Activated CD4-positive, alpha-beta memory T cell treated with anti-CD3 and anti-CD28 coated beads, Interleukin-2, amount 10 ng/mL, durations not matched to agents 7 days and 5 days (primary cell): ENCODE measurements at regions not wholly inside any gene's neighbourhood (a gene's known extent, or its start where the extent isn't known, plus 50 kb on each side); places are given as distances from the start of the nearest gene placed in this dataset.
"Not testable (repeated sequence)": the region's sequence is repeated elsewhere in the genome, so short reads cannot be mapped to it uniquely, and the experiment has no call there.

Experiments used
- CTCF ChIA-PET: fragments of 350-600 bp; sonication (Branson Sonifier 250); formaldehyde crosslinking; loops from one replicate; lab custom pipeline; 2021; ENCODE audit warnings: antibody characterized with exemption, inconsistent platforms; lab: Charles Lee
- POLR2A ChIA-PET: fragments of 350-600 bp; sonication (Branson Sonifier 250); formaldehyde crosslinking; loops from one replicate; lab custom pipeline; 2021; ENCODE audit warnings: antibody characterized with exemption; lab: Charles Lee
- DNase-seq: peaks from one replicate; pipeline ENCODE4 v3.0.0-alpha.2; 2020
- H3K27ac Mint-ChIP-seq: one replicate; pipeline ENCODE4 v1.8.0; 2021; ENCODE audit warnings: mild to moderate bottlenecking, mixed read lengths
- H3K27me3 Mint-ChIP-seq: one replicate; pipeline ENCODE4 v1.8.0; 2021; ENCODE audit warnings: mixed read lengths
- H3K36me3 Mint-ChIP-seq: one replicate; pipeline ENCODE4 v1.8.0; 2021; ENCODE audit warnings: low read depth, mixed read lengths
- H3K4me1 Mint-ChIP-seq: one replicate; pipeline ENCODE4 v1.8.0; 2021; ENCODE audit warnings: mixed read lengths
- H3K4me3 Mint-ChIP-seq: one replicate; pipeline ENCODE4 v1.8.0; 2021; ENCODE audit warnings: mild to moderate bottlenecking, mixed read lengths
- H3K9me3 Mint-ChIP-seq: one replicate; pipeline ENCODE4 v1.8.0; 2021; ENCODE audit warnings: mixed read lengths

DNA sequence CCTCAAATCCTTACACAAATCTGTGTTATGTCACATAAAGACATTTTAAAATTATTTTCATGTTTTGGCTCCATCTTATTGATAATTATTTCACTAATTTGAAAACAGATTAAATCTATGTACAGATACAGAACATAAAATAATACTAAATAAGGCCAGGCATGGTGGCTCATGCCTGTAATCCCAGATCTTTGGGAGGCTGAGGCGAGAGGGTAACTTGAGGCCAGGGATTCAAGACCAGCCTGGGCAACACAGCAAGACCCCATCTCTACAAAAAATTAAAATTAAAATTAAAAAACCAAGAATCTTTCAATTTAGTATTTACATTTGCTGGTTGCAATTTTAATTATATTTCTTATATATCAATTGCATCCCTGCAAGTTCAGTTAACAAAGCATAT, 246.4 kb upstream of the MKLN1 start:
- Mint-ChIP-seq H3K4me1 (peaks cover 17% of the 10 kb centered on the region), H3K27ac (no peak overlapping the region), H3K9me3 (peaks cover 3% of the 10 kb centered on the region), H3K4me3 (no peak overlapping the region), H3K27me3 (no peaks in the 10 kb centered on the region), H3K36me3 (peaks cover 45% of the 10 kb centered on the region)
- CTCF ChIA-PET: no interaction called here
- POLR2A ChIA-PET: no interaction called here
- DNase-seq: no peak

- POLR2A ChIA-PET: no interaction called here
- CTCF ChIA-PET: no interaction called here
These were observed 243.9 kb upstream of the MKLN1 start for GRCh38 chr7:131083781-131084180.

DNA sequence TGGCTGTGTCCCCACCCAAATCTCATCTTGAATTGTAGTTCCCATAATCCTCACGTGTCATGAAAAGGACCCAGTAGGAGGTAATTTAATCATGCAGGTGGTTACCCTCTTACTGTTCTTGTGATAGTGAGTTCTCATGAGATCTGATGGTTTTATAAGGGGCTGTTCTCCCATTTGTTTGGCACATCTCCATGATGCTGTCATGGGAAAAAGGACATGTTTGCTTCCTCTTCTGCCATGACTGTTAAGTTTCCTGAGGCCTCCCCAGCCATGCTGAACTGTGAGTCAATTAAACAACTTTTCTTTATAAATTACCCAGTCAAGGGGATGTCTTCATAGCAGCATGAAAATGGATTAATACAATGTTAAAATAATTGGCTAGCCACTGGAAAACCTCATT, 243.3 kb upstream of the MKLN1 start:
- CTCF ChIA-PET, DNase-seq, H3K27ac Mint-ChIP-seq, H3K27me3 Mint-ChIP-seq, H3K9me3 Mint-ChIP-seq, H3K4me3 Mint-ChIP-seq, POLR2A ChIA-PET: not testable (repeated sequence)
- peaks cover 55% of the 10 kb centered on the region for H3K36me3 Mint-ChIP-seq
- H3K4me1 Mint-ChIP-seq: peaks cover 14% of the 10 kb centered on the region

More at GRCh38 chr7:131083781-131084180, 243.9 kb upstream of the MKLN1 start:
- Mint-ChIP-seq H3K9me3 (peaks cover 3% of the 10 kb centered on the region), H3K4me1 (peaks cover 13% of the 10 kb centered on the region), H3K36me3 (peaks cover 53% of the 10 kb centered on the region), H3K4me3 (no peak overlapping the region), H3K27ac (no peak overlapping the region), H3K27me3 (no peaks in the 10 kb centered on the region)
- DNase-seq: no peak

GRCh38 chr7:131087756-131088658, 239.7 kb upstream of the MKLN1 start:
- Mint-ChIP-seq H3K4me1 (peaks cover 23% of the 10 kb centered on the region), H3K27ac (no peak overlapping the region), H3K4me3 (no peak overlapping the region), H3K36me3 (peaks cover 64% of the 10 kb centered on the region), H3K9me3 (peaks cover 3% of the 10 kb centered on the region), H3K27me3 (no peaks in the 10 kb centered on the region)
- ChIA-PET CTCF (interaction anchor here (0.7 to 1.0 kb wide), 3 partner anchors 9 to 194 kb away, joined by 3 to 5 read pairs (median 4); no protein-coding TSS in a partner anchor), POLR2A (interaction anchor here (1.2 kb wide), 1 partner anchor 15 kb away, joined by 5 read pairs; no protein-coding TSS in a partner anchor)
- no peak for DNase-seq

DNA sequence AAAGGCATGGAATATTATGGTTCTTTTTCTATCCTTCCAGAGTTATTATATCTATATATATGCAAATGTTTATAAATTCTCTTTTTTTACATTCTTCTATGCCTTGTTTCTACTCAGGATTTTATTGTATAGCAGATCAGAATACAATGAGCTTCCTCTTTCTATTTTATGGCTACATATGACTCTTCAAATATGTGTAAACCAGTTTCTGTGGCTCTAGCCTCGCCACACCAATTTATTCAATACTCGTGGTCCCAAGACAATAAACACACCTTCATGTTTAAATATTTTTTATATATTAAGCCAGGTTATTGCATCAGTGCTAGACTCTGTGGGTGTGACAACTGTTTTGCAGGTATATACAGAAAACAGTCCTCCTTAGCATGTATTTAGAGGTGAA, 237.5 kb upstream of the MKLN1 start:
- Mint-ChIP-seq H3K36me3 (peaks cover 58% of the 10 kb centered on the region), H3K9me3 (peaks cover 2% of the 10 kb centered on the region), H3K4me1 (peaks cover 25% of the 10 kb centered on the region), H3K4me3 (no peak overlapping the region), H3K27ac (no peak overlapping the region), H3K27me3 (no peaks in the 10 kb centered on the region)
- DNase-seq: no peak
- ChIA-PET POLR2A (no interaction called here), CTCF (interaction anchor here (0.7 kb wide), 1 partner anchor 9 kb away, joined by 3 read pairs; no protein-coding TSS in a partner anchor)

GRCh38 chr7:131090886-131091692, 236.6 kb upstream of the MKLN1 start:
- Mint-ChIP-seq H3K27ac (no peak overlapping the region), H3K27me3 (no peaks in the 10 kb centered on the region), H3K4me3 (no peak overlapping the region), H3K36me3 (peaks cover 53% of the 10 kb centered on the region), H3K4me1 (peaks cover 26% of the 10 kb centered on the region), H3K9me3 (no peaks in the 10 kb centered on the region)
- POLR2A ChIA-PET: interaction anchor here (1.1 kb wide), 1 partner anchor 11 kb away, joined by 3 read pairs; no protein-coding TSS in a partner anchor
- DNase-seq: no peak
- CTCF ChIA-PET: no interaction called here

DNA sequence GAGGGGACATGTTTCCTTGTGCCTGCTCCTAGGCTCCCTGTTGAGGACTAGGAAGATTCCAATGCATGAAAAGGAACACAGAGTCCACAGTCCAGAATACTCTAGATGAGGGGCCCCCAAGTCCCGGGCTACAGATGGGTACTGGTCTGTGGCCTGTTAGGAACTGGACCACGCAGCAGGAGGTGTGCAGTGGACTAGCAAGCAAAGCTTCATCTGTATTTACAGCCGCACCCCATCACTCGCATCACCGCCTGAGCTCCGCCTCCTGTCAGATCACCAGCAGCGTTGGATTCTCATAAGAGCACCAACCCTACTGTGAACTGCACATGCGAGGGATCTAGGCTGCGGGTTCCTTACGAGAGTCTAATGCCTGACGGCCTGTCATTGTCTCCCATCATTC, 233.0 kb upstream of the MKLN1 start:
- H3K27ac Mint-ChIP-seq: no peak overlapping the region
- H3K27me3 Mint-ChIP-seq: no peaks in the 10 kb centered on the region
- H3K9me3 Mint-ChIP-seq: no peaks in the 10 kb centered on the region
- POLR2A ChIA-PET: no interaction called here
- peaks cover 57% of the 10 kb centered on the region for H3K36me3 Mint-ChIP-seq
- no peak for DNase-seq
- CTCF ChIA-PET: no interaction called here
- no peak overlapping the region for H3K4me3 Mint-ChIP-seq
- peaks cover 49% of the 10 kb centered on the region for H3K4me1 Mint-ChIP-seq

DNA sequence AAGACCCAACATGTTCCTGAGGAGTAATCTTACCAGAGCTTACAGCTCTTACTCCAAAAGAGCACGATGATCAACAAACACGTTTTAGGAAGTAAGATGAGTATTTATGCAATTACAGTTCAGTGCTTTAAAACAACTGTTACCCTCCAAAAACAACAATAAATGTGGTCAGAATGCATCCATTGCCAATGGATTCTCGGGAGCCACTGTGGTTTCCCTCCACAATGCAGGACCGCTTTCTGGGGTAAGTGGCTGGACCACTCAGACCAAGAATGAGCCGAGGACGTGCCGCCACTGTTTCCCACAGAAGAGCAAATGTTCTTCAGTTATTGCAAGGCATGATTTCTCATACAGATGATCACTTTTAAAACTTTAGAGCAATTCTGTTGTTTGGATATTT, 232.3 kb upstream of the MKLN1 start:
- no peaks in the 10 kb centered on the region for H3K9me3 Mint-ChIP-seq
- H3K4me3 Mint-ChIP-seq: no peak overlapping the region
- POLR2A ChIA-PET: no interaction called here
- CTCF ChIA-PET: no interaction called here
- no peaks in the 10 kb centered on the region for H3K27me3 Mint-ChIP-seq
- no peak for DNase-seq
- peaks cover 59% of the 10 kb centered on the region for H3K36me3 Mint-ChIP-seq
- no peak overlapping the region for H3K27ac Mint-ChIP-seq
- H3K4me1 Mint-ChIP-seq: peaks cover 54% of the 10 kb centered on the region

- peaks cover 54% of the 10 kb centered on the region for H3K4me1 Mint-ChIP-seq
- peaks cover 60% of the 10 kb centered on the region for H3K36me3 Mint-ChIP-seq
- ChIA-PET CTCF (interaction anchor here (1.1 kb wide), 1 partner anchor 312 kb away, joined by 3 read pairs; no protein-coding TSS in a partner anchor), POLR2A (interaction anchor here (0.9 kb wide), 2 partner anchors 10 to 39 kb away, joined by 3 to 4 read pairs; no protein-coding TSS in a partner anchor)
- H3K9me3 Mint-ChIP-seq: no peaks in the 10 kb centered on the region
- H3K27me3 Mint-ChIP-seq: no peaks in the 10 kb centered on the region
- no peak overlapping the region for H3K27ac Mint-ChIP-seq
- no peak for DNase-seq
- no peak overlapping the region for H3K4me3 Mint-ChIP-seq
These were observed 231.3 kb upstream of the MKLN1 start for GRCh38 chr7:131096267-131096927.

GRCh38 chr7:131097662-131098376, 229.9 kb upstream of the MKLN1 start:
- ChIA-PET CTCF (interaction anchor here (1.0 to 1.1 kb wide), 3 partner anchors 10 to 310 kb away, joined by 3 to 4 read pairs (median 3); no protein-coding TSS in a partner anchor), POLR2A (interaction anchor here (0.8 kb wide), 1 partner anchor 11 kb away, joined by 3 read pairs; no protein-coding TSS in a partner anchor)
- no peak overlapping the region for H3K27ac Mint-ChIP-seq
- H3K4me1 Mint-ChIP-seq: peaks cover 60% of the 10 kb centered on the region
- no peaks in the 10 kb centered on the region for H3K27me3 Mint-ChIP-seq
- H3K4me3 Mint-ChIP-seq: no peak overlapping the region
- no peak for DNase-seq
- no peaks in the 10 kb centered on the region for H3K9me3 Mint-ChIP-seq
- peaks cover 61% of the 10 kb centered on the region for H3K36me3 Mint-ChIP-seq

- Mint-ChIP-seq H3K4me1 (peaks cover 63% of the 10 kb centered on the region), H3K27ac (no peak overlapping the region), H3K9me3 (no peaks in the 10 kb centered on the region), H3K27me3 (no peaks in the 10 kb centered on the region), H3K36me3 (peaks cover 62% of the 10 kb centered on the region), H3K4me3 (no peak overlapping the region)
- DNase-seq: no peak
- ChIA-PET POLR2A (interaction anchor here (1.4 kb wide), 1 partner anchor 10 kb away, joined by 5 read pairs; no protein-coding TSS in a partner anchor), CTCF (interaction anchor here (1.0 kb wide), 1 partner anchor 116 kb away, joined by 3 read pairs; no protein-coding TSS in a partner anchor)
These were observed 229.1 kb upstream of the MKLN1 start for GRCh38 chr7:131098527-131098926.
